ENCODE measurements at regions not wholly inside any gene's neighbourhood (a gene's known extent, or its start where the extent isn't known, plus 50 kb on each side); places are given as distances from the start of the nearest gene placed in this dataset.
A peak's percentile ranks its signal among the peaks of the same experiment; 100 is the strongest.

DNA sequence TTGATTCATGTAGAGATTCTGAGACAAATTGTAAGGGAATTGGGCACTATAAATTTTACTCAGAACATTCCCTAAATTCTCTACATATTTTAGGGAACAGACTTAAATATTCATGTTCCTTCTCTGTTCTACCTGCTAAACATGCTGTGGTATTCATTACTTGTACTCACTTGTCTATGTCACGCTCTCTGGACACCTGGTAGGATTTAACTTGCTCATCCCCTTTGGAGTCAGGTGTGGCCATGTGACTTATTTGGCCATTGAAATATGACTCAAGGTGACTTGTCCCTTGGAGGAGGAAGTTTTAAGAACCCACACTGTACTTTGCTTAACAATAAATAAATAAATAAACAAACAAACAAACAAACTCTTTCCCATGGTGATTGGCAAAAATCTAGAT lies 2258.8 kb upstream of the WWC1 start:
- peaks cover 3% of the 10 kb centered on the region for H3K9me3 ChIP-seq (ENCODE audit: severe bottlenecking)
- no peaks in the 10 kb centered on the region for H3K27me3 ChIP-seq (ENCODE audit: insufficient read depth, poor library complexity, severe bottlenecking)
- H3K36me3 ChIP-seq (ENCODE audit: low read depth), result no peaks in the 10 kb centered on the region
- no peaks in the 10 kb centered on the region for H3K4me1 ChIP-seq (ENCODE audit: insufficient read depth, poor library complexity, severe bottlenecking)
- H3K27ac ChIP-seq (ENCODE audit: poor library complexity, severe bottlenecking), result peak overlapping the region; percentile 29
- H3K4me3 ChIP-seq (ENCODE audit: severe bottlenecking), result no peak overlapping the region
- TF ChIP-seq, protein P1, sequence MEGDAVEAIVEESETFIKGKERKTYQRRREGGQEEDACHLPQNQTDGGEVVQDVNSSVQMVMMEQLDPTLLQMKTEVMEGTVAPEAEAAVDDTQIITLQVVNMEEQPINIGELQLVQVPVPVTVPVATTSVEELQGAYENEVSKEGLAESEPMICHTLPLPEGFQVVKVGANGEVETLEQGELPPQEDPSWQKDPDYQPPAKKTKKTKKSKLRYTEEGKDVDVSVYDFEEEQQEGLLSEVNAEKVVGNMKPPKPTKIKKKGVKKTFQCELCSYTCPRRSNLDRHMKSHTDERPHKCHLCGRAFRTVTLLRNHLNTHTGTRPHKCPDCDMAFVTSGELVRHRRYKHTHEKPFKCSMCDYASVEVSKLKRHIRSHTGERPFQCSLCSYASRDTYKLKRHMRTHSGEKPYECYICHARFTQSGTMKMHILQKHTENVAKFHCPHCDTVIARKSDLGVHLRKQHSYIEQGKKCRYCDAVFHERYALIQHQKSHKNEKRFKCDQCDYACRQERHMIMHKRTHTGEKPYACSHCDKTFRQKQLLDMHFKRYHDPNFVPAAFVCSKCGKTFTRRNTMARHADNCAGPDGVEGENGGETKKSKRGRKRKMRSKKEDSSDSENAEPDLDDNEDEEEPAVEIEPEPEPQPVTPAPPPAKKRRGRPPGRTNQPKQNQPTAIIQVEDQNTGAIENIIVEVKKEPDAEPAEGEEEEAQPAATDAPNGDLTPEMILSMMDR (IDR thresholded peaks at IDR 0.05; ENCODE audit: poor library complexity, severe bottlenecking), result no peak
- peak; percentile 52; the same call in 1 of the 3 replicates for ATAC-seq (ENCODE audit: low read depth)
- DNase-seq (ENCODE audit: low spot score), result no peak

DNA sequence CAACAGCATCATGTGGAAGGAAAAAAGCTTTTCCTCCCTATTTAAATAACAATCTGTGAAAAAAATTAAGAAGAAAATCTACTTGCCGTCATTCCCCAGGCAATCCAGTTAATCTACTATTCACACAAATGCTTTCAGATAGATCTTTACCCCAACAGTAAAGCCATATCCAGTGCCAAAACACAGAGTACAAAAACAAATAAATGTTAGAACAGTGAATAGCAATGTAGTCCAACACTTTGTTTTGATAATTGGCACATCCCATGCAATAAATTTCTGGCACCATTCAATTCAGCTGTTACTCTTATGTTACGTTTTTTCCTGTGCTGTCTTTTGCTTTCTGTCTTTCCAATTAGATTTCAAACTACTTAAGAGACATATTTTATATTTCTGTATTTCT lies 2245.5 kb upstream of the WWC1 start:
- Histone ChIP-seq H3K4me1 (ENCODE audit: insufficient read depth, poor library complexity, severe bottlenecking) (no peaks in the 10 kb centered on the region), H3K27me3 (ENCODE audit: insufficient read depth, poor library complexity, severe bottlenecking) (no peaks in the 10 kb centered on the region), H3K36me3 (ENCODE audit: low read depth) (no peaks in the 10 kb centered on the region), H3K9me3 (ENCODE audit: severe bottlenecking) (no peaks in the 10 kb centered on the region), H3K4me3 (ENCODE audit: severe bottlenecking) (no peak overlapping the region), H3K27ac (ENCODE audit: poor library complexity, severe bottlenecking) (no peak overlapping the region)
- ATAC-seq (ENCODE audit: low read depth), result no peak
- TF ChIP-seq, protein P1 (IDR thresholded peaks at IDR 0.05; ENCODE audit: poor library complexity, severe bottlenecking), result no peak
- no peak for DNase-seq (ENCODE audit: low spot score)

DNA sequence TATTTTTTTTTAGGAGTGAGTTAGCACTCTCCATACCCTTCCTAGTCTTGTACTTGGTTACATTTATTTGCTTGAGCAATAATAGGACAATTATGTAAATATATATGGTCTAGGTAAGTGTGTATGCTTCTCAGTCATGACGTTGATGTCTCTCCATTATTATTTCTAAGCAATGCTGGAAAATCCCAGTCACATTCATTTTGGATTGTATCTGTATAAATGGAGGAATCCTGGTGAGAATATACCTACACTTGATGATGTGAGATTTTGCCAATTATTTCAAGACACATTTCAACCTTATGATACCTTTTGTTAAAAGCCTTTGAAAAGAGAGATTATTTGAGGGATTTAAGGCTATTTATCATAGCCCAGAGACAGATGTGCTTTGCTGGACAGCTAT lies 2244.5 kb upstream of the WWC1 start:
- TF ChIP-seq, protein P1 (IDR thresholded peaks at IDR 0.05; ENCODE audit: poor library complexity, severe bottlenecking), result no peak
- Histone ChIP-seq H3K4me1 (ENCODE audit: insufficient read depth, poor library complexity, severe bottlenecking) (no peaks in the 10 kb centered on the region), H3K27ac (ENCODE audit: poor library complexity, severe bottlenecking) (no peak overlapping the region), H3K4me3 (ENCODE audit: severe bottlenecking) (no peak overlapping the region), H3K9me3 (ENCODE audit: severe bottlenecking) (no peaks in the 10 kb centered on the region), H3K36me3 (ENCODE audit: low read depth) (no peaks in the 10 kb centered on the region), H3K27me3 (ENCODE audit: insufficient read depth, poor library complexity, severe bottlenecking) (no peaks in the 10 kb centered on the region)
- DNase-seq (ENCODE audit: low spot score) (no peak), ATAC-seq (ENCODE audit: low read depth) (no peak)

DNA sequence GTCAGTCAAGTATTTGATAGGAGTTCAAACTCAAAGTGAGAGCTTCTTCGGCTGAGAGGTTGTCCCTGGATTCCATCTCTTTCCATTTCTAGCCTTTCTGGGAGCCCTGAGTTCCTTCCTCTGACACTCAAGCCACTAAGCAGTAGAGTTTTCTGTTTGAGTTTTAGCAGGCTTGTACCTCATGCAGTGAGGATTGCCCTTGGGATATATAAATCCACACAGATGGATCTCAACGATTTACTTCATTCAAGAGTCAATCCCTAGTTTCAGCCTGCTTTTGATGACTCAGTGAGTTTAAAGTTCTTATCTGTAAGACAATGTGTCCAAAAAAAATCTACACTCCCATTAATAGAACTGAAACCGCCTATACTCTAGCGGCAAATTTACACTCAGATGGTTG lies 2240.9 kb upstream of the WWC1 start:
- TF ChIP-seq, protein P1 (IDR thresholded peaks at IDR 0.05; ENCODE audit: poor library complexity, severe bottlenecking), result no peak
- DNase-seq (ENCODE audit: low spot score), result no peak

DNA sequence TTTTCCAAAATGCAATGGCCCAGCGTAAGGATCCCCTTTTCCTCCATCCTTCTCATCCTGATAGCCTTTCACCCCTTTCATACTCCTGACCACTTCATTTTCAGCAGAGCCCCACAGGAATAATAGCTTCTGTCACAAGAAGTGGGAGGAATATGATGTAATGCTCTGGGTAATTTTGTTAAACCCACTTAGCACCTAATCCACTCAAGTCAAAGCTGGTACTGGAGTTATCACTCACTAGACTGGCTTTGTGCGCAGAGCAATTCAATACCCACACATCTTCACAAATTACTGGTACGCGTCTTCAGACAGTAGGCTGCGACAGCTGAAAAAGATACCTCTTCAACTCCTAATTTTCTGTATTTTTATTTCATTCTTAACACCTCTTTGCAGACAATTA lies 2232.8 kb upstream of the WWC1 start:
- no peak for ATAC-seq (ENCODE audit: low read depth)

More for the DNA sequence above, 2240.9 kb upstream of the WWC1 start:
- Histone ChIP-seq H3K27ac (ENCODE audit: poor library complexity, severe bottlenecking) (no peak overlapping the region), H3K4me1 (ENCODE audit: insufficient read depth, poor library complexity, severe bottlenecking) (no peaks in the 10 kb centered on the region), H3K4me3 (ENCODE audit: severe bottlenecking) (no peak overlapping the region), H3K36me3 (ENCODE audit: low read depth) (no peaks in the 10 kb centered on the region), H3K27me3 (ENCODE audit: insufficient read depth, poor library complexity, severe bottlenecking) (no peaks in the 10 kb centered on the region), H3K9me3 (ENCODE audit: severe bottlenecking) (no peaks in the 10 kb centered on the region)
- no peak for ATAC-seq (ENCODE audit: low read depth)

More for the DNA sequence above, 2232.8 kb upstream of the WWC1 start:
- no peaks in the 10 kb centered on the region for H3K36me3 ChIP-seq (ENCODE audit: low read depth)
- H3K27ac ChIP-seq (ENCODE audit: poor library complexity, severe bottlenecking), result no peak overlapping the region
- H3K4me3 ChIP-seq (ENCODE audit: severe bottlenecking), result no peak overlapping the region
- no peaks in the 10 kb centered on the region for H3K4me1 ChIP-seq (ENCODE audit: insufficient read depth, poor library complexity, severe bottlenecking)
- DNase-seq (ENCODE audit: low spot score), result no peak
- no peaks in the 10 kb centered on the region for H3K9me3 ChIP-seq (ENCODE audit: severe bottlenecking)
- TF ChIP-seq, protein P1 (IDR thresholded peaks at IDR 0.05; ENCODE audit: poor library complexity, severe bottlenecking), result no peak
- peaks cover 4% of the 10 kb centered on the region for H3K27me3 ChIP-seq (ENCODE audit: insufficient read depth, poor library complexity, severe bottlenecking)
